NB4 (cell line): ENCODE measurements at regions not wholly inside any gene's neighbourhood (a gene's known extent, or its start where the extent isn't known, plus 50 kb on each side); places are given as distances from the start of the nearest gene placed in this dataset.

ENCODE experiments used
- MYC ChIP-seq: IDR thresholded peaks from 2 replicates; pipeline ENCODE4 v1.6.1; 2011; ENCODE audit warnings: low read depth, low read length
- POLR2A ChIP-seq: IDR thresholded peaks from 2 replicates; pipeline ENCODE4 v1.6.1; 2011; ENCODE audit warnings: mild to moderate bottlenecking; ENCODE audit not compliant: insufficient read length; ENCODE audit errors: extremely low read depth
- TF ChIP-seq, protein P1 (sequence below): IDR thresholded peaks from one replicate; pipeline ENCODE4 v1.5.1; 2012; ENCODE audit warnings: low read depth, low read length
- TF ChIP-seq, protein P2 (sequence below): IDR thresholded peaks from 2 replicates; pipeline ENCODE4 v1.6.1; 2011; ENCODE audit warnings: low read depth, low read length

DNA sequence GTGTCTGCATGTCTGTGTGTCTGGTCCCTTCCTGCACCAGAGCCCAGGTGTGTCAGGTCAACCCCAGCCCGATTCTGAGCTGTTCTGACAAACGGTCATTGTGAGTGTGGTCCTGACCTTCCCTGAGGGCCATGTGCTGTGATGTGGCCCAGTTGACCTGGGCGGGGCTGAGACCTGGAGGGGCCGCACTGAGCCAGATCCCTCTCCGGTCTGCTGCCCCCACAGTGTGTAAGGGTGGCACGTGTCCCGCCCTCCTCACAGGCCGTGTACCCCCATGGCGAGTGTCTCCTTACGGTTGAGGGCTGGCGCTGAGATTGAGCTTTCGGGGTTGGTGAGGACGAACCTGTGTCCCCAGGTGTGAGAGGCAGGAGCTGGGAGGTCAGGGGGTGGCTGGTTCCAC, 136.5 kb downstream of the MRPL36 start:
- TF ChIP-seq, protein P1, sequence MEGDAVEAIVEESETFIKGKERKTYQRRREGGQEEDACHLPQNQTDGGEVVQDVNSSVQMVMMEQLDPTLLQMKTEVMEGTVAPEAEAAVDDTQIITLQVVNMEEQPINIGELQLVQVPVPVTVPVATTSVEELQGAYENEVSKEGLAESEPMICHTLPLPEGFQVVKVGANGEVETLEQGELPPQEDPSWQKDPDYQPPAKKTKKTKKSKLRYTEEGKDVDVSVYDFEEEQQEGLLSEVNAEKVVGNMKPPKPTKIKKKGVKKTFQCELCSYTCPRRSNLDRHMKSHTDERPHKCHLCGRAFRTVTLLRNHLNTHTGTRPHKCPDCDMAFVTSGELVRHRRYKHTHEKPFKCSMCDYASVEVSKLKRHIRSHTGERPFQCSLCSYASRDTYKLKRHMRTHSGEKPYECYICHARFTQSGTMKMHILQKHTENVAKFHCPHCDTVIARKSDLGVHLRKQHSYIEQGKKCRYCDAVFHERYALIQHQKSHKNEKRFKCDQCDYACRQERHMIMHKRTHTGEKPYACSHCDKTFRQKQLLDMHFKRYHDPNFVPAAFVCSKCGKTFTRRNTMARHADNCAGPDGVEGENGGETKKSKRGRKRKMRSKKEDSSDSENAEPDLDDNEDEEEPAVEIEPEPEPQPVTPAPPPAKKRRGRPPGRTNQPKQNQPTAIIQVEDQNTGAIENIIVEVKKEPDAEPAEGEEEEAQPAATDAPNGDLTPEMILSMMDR = no peak
- TF ChIP-seq POLR2A (no peak), MYC (no peak)
- TF ChIP-seq, protein P2, sequence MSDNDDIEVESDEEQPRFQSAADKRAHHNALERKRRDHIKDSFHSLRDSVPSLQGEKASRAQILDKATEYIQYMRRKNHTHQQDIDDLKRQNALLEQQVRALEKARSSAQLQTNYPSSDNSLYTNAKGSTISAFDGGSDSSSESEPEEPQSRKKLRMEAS = no peak
